ENCODE measurements at regions not wholly inside any gene's neighbourhood (a gene's known extent, or its start where the extent isn't known, plus 50 kb on each side); places are given as distances from the start of the nearest gene placed in this dataset.

- Histone ChIP-seq H3K27me3 (no peaks in the 10 kb centered on the region), H3K36me3 (no peaks in the 10 kb centered on the region), H3K4me3 (no peak overlapping the region), H3K4me1 (no peaks in the 10 kb centered on the region), H3K27ac (no peak overlapping the region), H3K9me3 (no peaks in the 10 kb centered on the region)
- no peak for TF ChIP-seq CTCF (IDR thresholded peaks at IDR 0.05)
- no peak for DNase-seq (ENCODE audit: low spot score in 2 of 2)
- intact Hi-C loops (cut with DNase I) = no loop called here
Measured at GRCh38 chr11:130554241-130555055, 106.0 kb downstream of the ADAMTS15 start.

- TF ChIP-seq CTCF (IDR thresholded peaks at IDR 0.05) = no peak
- no peaks in the 10 kb centered on the region for H3K4me1 ChIP-seq
- no peaks in the 10 kb centered on the region for H3K36me3 ChIP-seq
- intact Hi-C loops (cut with DNase I) = no loop called here
- H3K4me3 ChIP-seq = no peak overlapping the region
- H3K27me3 ChIP-seq = no peaks in the 10 kb centered on the region
- H3K9me3 ChIP-seq = no peaks in the 10 kb centered on the region
- H3K27ac ChIP-seq = no peak overlapping the region
- no peak for DNase-seq (ENCODE audit: low spot score in 2 of 2)
Measured at GRCh38 chr11:130555251-130555841, 106.9 kb downstream of the ADAMTS15 start.

GRCh38 chr11:130560000-130560780, 111.7 kb downstream of the ADAMTS15 start:
- intact Hi-C loops (cut with DNase I) = no loop called here
- Histone ChIP-seq H3K27me3 (no peaks in the 10 kb centered on the region), H3K27ac (no peak overlapping the region), H3K4me1 (no peaks in the 10 kb centered on the region), H3K9me3 (no peaks in the 10 kb centered on the region), H3K4me3 (no peak overlapping the region), H3K36me3 (no peaks in the 10 kb centered on the region)
- no peak for DNase-seq (ENCODE audit: low spot score in 2 of 2)
- no peak for TF ChIP-seq CTCF (IDR thresholded peaks at IDR 0.05)

- H3K27me3 ChIP-seq = no peaks in the 10 kb centered on the region
- no peak overlapping the region for H3K27ac ChIP-seq
- intact Hi-C loops (cut with DNase I) = no loop called here
- no peaks in the 10 kb centered on the region for H3K9me3 ChIP-seq
- TF ChIP-seq CTCF (IDR thresholded peaks at IDR 0.05) = no peak
- no peak overlapping the region for H3K4me3 ChIP-seq
- no peaks in the 10 kb centered on the region for H3K36me3 ChIP-seq
- no peaks in the 10 kb centered on the region for H3K4me1 ChIP-seq
- DNase-seq (ENCODE audit: low spot score in 2 of 2) = no peak
Measured at GRCh38 chr11:130560781-130561109, 112.3 kb downstream of the ADAMTS15 start.

- Histone ChIP-seq H3K36me3 (no peaks in the 10 kb centered on the region), H3K9me3 (no peaks in the 10 kb centered on the region), H3K4me1 (no peaks in the 10 kb centered on the region), H3K27me3 (no peaks in the 10 kb centered on the region), H3K27ac (no peak overlapping the region), H3K4me3 (no peak overlapping the region)
- intact Hi-C loops (cut with DNase I) = no loop called here
- no peak for DNase-seq (ENCODE audit: low spot score in 2 of 2)
- TF ChIP-seq CTCF (IDR thresholded peaks at IDR 0.05) = no peak
Measured at GRCh38 chr11:130561441-130561881, 113.0 kb downstream of the ADAMTS15 start.
